HEK293 (cell line): ENCODE measurements at regions not wholly inside any gene's neighbourhood (a gene's known extent, or its start where the extent isn't known, plus 50 kb on each side); places are given as distances from the start of the nearest gene placed in this dataset.
"Not testable (repeated sequence)": the region's sequence is repeated elsewhere in the genome, so short reads cannot be mapped to it uniquely, and the experiment has no call there.

Source experiments
- CTCF ChIA-PET: fragments of 350-600 bp; formaldehyde crosslinking; extraction: SDS; loops from one replicate; lab custom pipeline; 2021; ENCODE audit warnings: antibody characterized with exemption; lab: Yijun Ruan, JAX
- POLR2A ChIA-PET: fragments of 300-600 bp; formaldehyde crosslinking; extraction: SDS; loops from one replicate; lab custom pipeline; 2020; ENCODE audit warnings: antibody characterized with exemption, inconsistent platforms; lab: Yijun Ruan, JAX
- H3K27ac ChIP-seq: fragments of 200-500 bp; sonication (Bioruptor generic); 2 replicates; pipeline ENCODE4 v1.5.1; 2014; ENCODE audit warnings: low read depth, low read length, control low read depth, inconsistent platforms; ENCODE audit errors: extremely low read depth
- H3K36me3 ChIP-seq, 2 experiments: fragments of 200-500 bp in 1 of 2; sonication (Bioruptor generic) in 1 of 2; 1 replicate in 1 of 2; 2 replicates in 1 of 2; pipeline ENCODE4 v1.5.1; 2014 to 2017; ENCODE audit warnings: inconsistent platforms in 2 of 2, low read length in 2 of 2; ENCODE audit not compliant: control insufficient read depth in 2 of 2, insufficient read depth in 1 of 2
- H3K4me1 ChIP-seq: fragments of 200-500 bp; sonication (Bioruptor generic); 2 replicates; pipeline ENCODE4 v1.5.1; 2014; ENCODE audit warnings: mild to moderate bottlenecking, low read length, inconsistent platforms; ENCODE audit not compliant: control insufficient read depth, insufficient read depth
- H3K4me3 ChIP-seq: 2 replicates; pipeline ENCODE4 v1.5.1; 2011; ENCODE audit warnings: low read depth, mild to moderate bottlenecking, control low read depth, low read length, moderate library complexity
- H3K9me3 ChIP-seq: fragments of 200-500 bp; sonication (Bioruptor generic); 2 replicates; pipeline ENCODE4 v1.5.1; 2014; ENCODE audit warnings: low read depth, low read length, inconsistent platforms; ENCODE audit not compliant: control insufficient read depth, insufficient read depth
- FEZF1 ChIP-seq: fragments of 450-650 bp; formaldehyde crosslinking; IDR thresholded peaks from 2 replicates; pipeline ENCODE4 v1.5.1; 2016; ENCODE audit warnings: missing biosample characterization, missing genetic modification characterization
- KLF9 ChIP-seq: fragments of 450-650 bp; formaldehyde crosslinking; IDR thresholded peaks from 2 replicates; pipeline ENCODE4 v1.5.1; 2016; ENCODE audit warnings: missing biosample characterization, missing genetic modification characterization, low read depth
- PBX3 ChIP-seq: sonication (generic); formaldehyde crosslinking; IDR thresholded peaks from 2 replicates; pipeline ENCODE4 v1.8.1; 2022; ENCODE audit warnings: mild to moderate bottlenecking, moderate library complexity, missing genetic modification reagents
- SCRT1 ChIP-seq: fragments of 450-650 bp; formaldehyde crosslinking; IDR thresholded peaks from 2 replicates; pipeline ENCODE4 v1.5.1; 2016; ENCODE audit warnings: missing biosample characterization, missing genetic modification characterization, borderline replicate concordance
- YY1 ChIP-seq: fragments of 450-650 bp; formaldehyde crosslinking; IDR thresholded peaks from 2 replicates; pipeline ENCODE4 v1.5.1; 2018; ENCODE audit warnings: missing biosample characterization, missing genetic modification characterization
- ZBTB21 ChIP-seq: fragments of 450-650 bp; formaldehyde crosslinking; IDR thresholded peaks from 2 replicates; pipeline ENCODE4 v1.5.1; 2017; ENCODE audit warnings: missing biosample characterization, missing genetic modification characterization
- ZBTB49 ChIP-seq: fragments of 450-650 bp; formaldehyde crosslinking; IDR thresholded peaks from 2 replicates; pipeline ENCODE4 v1.5.1; 2016; ENCODE audit warnings: missing biosample characterization, missing genetic modification characterization, low read depth
- ZBTB8A ChIP-seq: fragments of 450-650 bp; formaldehyde crosslinking; IDR thresholded peaks from 2 replicates; pipeline ENCODE4 v1.5.1; 2016; ENCODE audit warnings: missing biosample characterization, missing genetic modification characterization
- ZFP3 ChIP-seq: fragments of 450-650 bp; formaldehyde crosslinking; IDR thresholded peaks from 2 replicates; pipeline ENCODE4 v1.5.1; 2016; ENCODE audit warnings: low read depth, missing biosample characterization, missing genetic modification characterization
- ZNF16 ChIP-seq: fragments of 450-650 bp; formaldehyde crosslinking; IDR thresholded peaks from 2 replicates; pipeline ENCODE4 v1.5.1; 2016; ENCODE audit warnings: low read depth, missing biosample characterization, missing genetic modification characterization
- ZNF202 ChIP-seq: fragments of 450-650 bp; formaldehyde crosslinking; IDR thresholded peaks from 2 replicates; pipeline ENCODE4 v1.5.1; 2016; ENCODE audit warnings: missing biosample characterization, missing genetic modification characterization, borderline replicate concordance
- ZNF214 ChIP-seq: fragments of 450-650 bp; formaldehyde crosslinking; IDR thresholded peaks from 2 replicates; pipeline ENCODE4 v1.5.1; 2017; ENCODE audit warnings: missing biosample characterization, mild to moderate bottlenecking, missing genetic modification characterization, borderline replicate concordance
- ZNF366 ChIP-seq: fragments of 450-650 bp; formaldehyde crosslinking; conservative IDR thresholded peaks from 2 replicates; pipeline ENCODE4 v1.5.1; 2016; ENCODE audit warnings: missing biosample characterization, missing genetic modification characterization
- ZNF37A ChIP-seq: fragments of 450-650 bp; IDR thresholded peaks from 2 replicates; pipeline ENCODE4 v1.5.1; 2018; ENCODE audit warnings: missing biosample characterization, missing genetic modification characterization
- ZNF391 ChIP-seq: fragments of 450-650 bp; formaldehyde crosslinking; IDR thresholded peaks from 2 replicates; pipeline ENCODE4 v1.5.1; 2016; ENCODE audit warnings: low read depth, missing biosample characterization, missing genetic modification characterization, borderline replicate concordance
- ZNF394 ChIP-seq: fragments of 450-650 bp; formaldehyde crosslinking; IDR thresholded peaks from 2 replicates; pipeline ENCODE4 v1.5.1; 2016; ENCODE audit warnings: missing biosample characterization, missing genetic modification characterization, mild to moderate bottlenecking, moderate library complexity, borderline replicate concordance
- ZNF433 ChIP-seq: fragments of 450-650 bp; formaldehyde crosslinking; IDR thresholded peaks from 2 replicates; pipeline ENCODE4 v1.5.1; 2016; ENCODE audit warnings: missing biosample characterization, missing genetic modification characterization, low read depth
- ZNF555 ChIP-seq: fragments of 450-650 bp; formaldehyde crosslinking; conservative IDR thresholded peaks from 2 replicates; pipeline ENCODE4 v1.5.1; 2017; ENCODE audit warnings: missing biosample characterization, mild to moderate bottlenecking, missing genetic modification characterization, inconsistent platforms
- ZNF585B ChIP-seq: fragments of 450-650 bp; formaldehyde crosslinking; IDR thresholded peaks from 2 replicates; pipeline ENCODE4 v1.5.1; 2016; ENCODE audit warnings: missing biosample characterization, missing genetic modification characterization
- ZNF600 ChIP-seq: fragments of 450-650 bp; formaldehyde crosslinking; IDR thresholded peaks from 2 replicates; pipeline ENCODE4 v1.5.1; 2016; ENCODE audit warnings: missing biosample characterization, missing genetic modification characterization
- ZNF623 ChIP-seq: fragments of 450-650 bp; formaldehyde crosslinking; IDR thresholded peaks from 2 replicates; pipeline ENCODE4 v1.5.1; 2016; ENCODE audit warnings: missing biosample characterization, missing genetic modification characterization
- ZNF677 ChIP-seq: fragments of 450-650 bp; IDR thresholded peaks from 2 replicates; pipeline ENCODE4 v1.5.0; 2018; ENCODE audit warnings: missing biosample characterization, mild to moderate bottlenecking, missing genetic modification characterization, moderate library complexity
- ZNF692 ChIP-seq: fragments of 450-650 bp; formaldehyde crosslinking; IDR thresholded peaks from 2 replicates; pipeline ENCODE4 v1.5.1; 2016; ENCODE audit warnings: missing biosample characterization, missing genetic modification characterization
- ZNF791 ChIP-seq: fragments of 450-650 bp; formaldehyde crosslinking; IDR thresholded peaks from 2 replicates; pipeline ENCODE4 v1.5.1; 2016; ENCODE audit warnings: missing biosample characterization, missing genetic modification characterization
- ZNF830 ChIP-seq: fragments of 450-650 bp; IDR thresholded peaks from 2 replicates; pipeline ENCODE4 v1.5.0; 2018; ENCODE audit warnings: missing biosample characterization, missing genetic modification characterization, low read depth, mild to moderate bottlenecking, moderate library complexity
- ZNF837 ChIP-seq: fragments of 450-650 bp; formaldehyde crosslinking; IDR thresholded peaks from 2 replicates; pipeline ENCODE4 v1.5.1; 2016; ENCODE audit warnings: missing biosample characterization, missing genetic modification characterization

GRCh38 chr6:86147311-86147710, 504.6 kb upstream of the SYNCRIP start:
- POLR2A ChIA-PET: no interaction called here
- Histone ChIP-seq H3K27ac (no peak overlapping the region), H3K9me3 (no peaks in the 10 kb centered on the region), H3K4me1 (no peaks in the 10 kb centered on the region), H3K4me3 (no peak overlapping the region), H3K36me3 (no peaks in the 10 kb centered on the region)
- CTCF ChIA-PET: interaction anchor here (0.6 kb wide), 1 partner anchor 468 kb away, joined by 3 read pairs; no protein-coding TSS in a partner anchor
- TF ChIP-seq ZNF16 (tag by site-specific recombination): no peak
- TF ChIP-seq ZNF677 (tag by site-specific recombination): no peak
- no peak for TF ChIP-seq ZFP3 (tag by site-specific recombination)
- no peak for TF ChIP-seq ZNF214
- no peak for TF ChIP-seq SCRT1
- TF ChIP-seq ZNF433 (tag by site-specific recombination): no peak
- TF ChIP-seq ZNF394: no peak
- no peak for TF ChIP-seq ZNF692 (tag by site-specific recombination)
- TF ChIP-seq ZNF830: no peak
- no peak for TF ChIP-seq ZNF623

GRCh38 chr6:86146751-86147150, 504.1 kb upstream of the SYNCRIP start:
- H3K4me3 ChIP-seq, H3K4me1 ChIP-seq, H3K36me3 ChIP-seq, H3K27ac ChIP-seq, H3K9me3 ChIP-seq, POLR2A ChIA-PET: not testable (repeated sequence)
- CTCF ChIA-PET: interaction anchor here (0.6 to 0.7 kb wide), 3 partner anchors 41 to 1166 kb away, joined by 3 to 5 read pairs (median 4); no protein-coding TSS in a partner anchor

GRCh38 chr6:86142326-86142725, 499.6 kb upstream of the SYNCRIP start:
- Histone ChIP-seq H3K36me3 (no peaks in the 10 kb centered on the region), H3K4me1 (no peaks in the 10 kb centered on the region), H3K4me3 (no peak overlapping the region), H3K27ac (no peak overlapping the region), H3K9me3 (no peaks in the 10 kb centered on the region)
- ChIA-PET POLR2A (no interaction called here), CTCF (no interaction called here)
- TF ChIP-seq PBX3 (CRISPR knock-in tag): no peak
- TF ChIP-seq ZNF555: no peak

GRCh38 chr6:86128130-86128814, 485.6 kb upstream of the SYNCRIP start:
- POLR2A ChIA-PET: no interaction called here
- CTCF ChIA-PET: interaction anchor here (0.6 kb wide), 1 partner anchor 266 kb away, joined by 4 read pairs; no protein-coding TSS in a partner anchor
- H3K27ac ChIP-seq: no peak overlapping the region
- H3K36me3 ChIP-seq: no peaks in the 10 kb centered on the region
- H3K9me3 ChIP-seq: no peaks in the 10 kb centered on the region
- H3K4me1 ChIP-seq: no peaks in the 10 kb centered on the region
- H3K4me3 ChIP-seq: no peak overlapping the region
- TF ChIP-seq ZNF37A (tag by site-specific recombination) (no peak), ZNF791 (tag by site-specific recombination) (no peak), ZBTB49 (no peak), ZNF366 (tag by site-specific recombination) (no peak), ZNF391 (no peak), ZNF600 (tag by site-specific recombination) (no peak), YY1 (tag by site-specific recombination) (no peak), ZNF585B (tag by site-specific recombination) (no peak), ZBTB21 (tag by site-specific recombination) (no peak), ZNF837 (tag by site-specific recombination) (no peak), ZNF202 (tag by site-specific recombination) (no peak), ZBTB8A (tag by site-specific recombination) (no peak), KLF9 (tag by site-specific recombination) (no peak), FEZF1 (tag by site-specific recombination) (no peak)
